ENCODE measurements at regions not wholly inside any gene's neighbourhood (a gene's known extent, or its start where the extent isn't known, plus 50 kb on each side); places are given as distances from the start of the nearest gene placed in this dataset.

- H3K27ac ChIP-seq: no peak overlapping the region
- ChIA-PET CTCF (interaction anchor here (0.6 kb wide), 1 partner anchor 21 kb away, joined by 3 read pairs; no protein-coding TSS in a partner anchor), POLR2A (ENCODE audit: low non-redundant PET) (no interaction called here)
- DNase-seq (ENCODE audit: low spot score): no peak
- TF ChIP-seq CTCF (conservative IDR thresholded peaks at IDR 0.05; ENCODE audit: low read depth): no peak
Measured at GRCh38 chr4:24720979-24721378, 74.4 kb upstream of the SOD3 start.

- TF ChIP-seq CTCF (conservative IDR thresholded peaks at IDR 0.05; ENCODE audit: low read depth): no peak
- ChIA-PET POLR2A (ENCODE audit: low non-redundant PET) (no interaction called here), CTCF (interaction anchor here (0.6 kb wide), 2 partner anchors 45 to 272 kb away, joined by 3 read pairs; no protein-coding TSS in a partner anchor)
- H3K27ac ChIP-seq: no peak overlapping the region
- no peak for DNase-seq (ENCODE audit: low spot score)
Measured at GRCh38 chr4:24722026-24722568, 73.3 kb upstream of the SOD3 start.

GRCh38 chr4:24727390-24728224 is 67.8 kb upstream of the SOD3 start:
- no peak for TF ChIP-seq CTCF (conservative IDR thresholded peaks at IDR 0.05; ENCODE audit: low read depth)
- CTCF ChIA-PET: interaction anchor here (0.5 kb wide), 1 partner anchor 138 kb away, joined by 3 read pairs; no protein-coding TSS in a partner anchor
- no peak overlapping the region for H3K27ac ChIP-seq
- no peak for DNase-seq (ENCODE audit: low spot score)
- POLR2A ChIA-PET (ENCODE audit: low non-redundant PET): no interaction called here

- ChIA-PET POLR2A (ENCODE audit: low non-redundant PET) (no interaction called here), CTCF (interaction anchor here (0.6 kb wide), 1 partner anchor 1435 kb away, joined by 4 read pairs; no protein-coding TSS in a partner anchor)
- DNase-seq (ENCODE audit: low spot score): no peak
- no peak for TF ChIP-seq CTCF (conservative IDR thresholded peaks at IDR 0.05; ENCODE audit: low read depth)
- H3K27ac ChIP-seq: no peak overlapping the region
Measured at GRCh38 chr4:24729119-24729730, 66.1 kb upstream of the SOD3 start.

- ChIA-PET POLR2A (ENCODE audit: low non-redundant PET) (no interaction called here), CTCF (interaction anchor here (0.6 kb wide), 1 partner anchor 15 kb away, joined by 3 read pairs; no protein-coding TSS in a partner anchor)
- H3K27ac ChIP-seq: no peak overlapping the region
- no peak for DNase-seq (ENCODE audit: low spot score)
- TF ChIP-seq CTCF (conservative IDR thresholded peaks at IDR 0.05; ENCODE audit: low read depth): no peak
Measured at GRCh38 chr4:24730256-24731001, 64.9 kb upstream of the SOD3 start.

GRCh38 chr4:24731448-24731847 is 63.9 kb upstream of the SOD3 start:
- POLR2A ChIA-PET (ENCODE audit: low non-redundant PET): no interaction called here

More at GRCh38 chr4:24731448-24731847, 63.9 kb upstream of the SOD3 start:
- TF ChIP-seq CTCF (conservative IDR thresholded peaks at IDR 0.05; ENCODE audit: low read depth): no peak
- CTCF ChIA-PET: no interaction called here
- DNase-seq (ENCODE audit: low spot score): no peak
- no peak overlapping the region for H3K27ac ChIP-seq
